GM19025 (cell line): ENCODE measurements at regions not wholly inside any gene's neighbourhood (a gene's known extent, or its start where the extent isn't known, plus 50 kb on each side); places are given as distances from the start of the nearest gene placed in this dataset.

ENCODE experiments used
- ATAC-seq: cut with Tn5 transposase; IDR thresholded peaks from one replicate; pipeline ENCODE4 v1.9.1; 2021; ENCODE audit warnings: mild to moderate bottlenecking, low read depth, moderate library complexity; ENCODE audit not compliant: unreplicated experiment

- no peak for ATAC-seq
These were observed 370.4 kb upstream of the CPEB2 start for GRCh38 chr4:14631806-14632440.

DNA sequence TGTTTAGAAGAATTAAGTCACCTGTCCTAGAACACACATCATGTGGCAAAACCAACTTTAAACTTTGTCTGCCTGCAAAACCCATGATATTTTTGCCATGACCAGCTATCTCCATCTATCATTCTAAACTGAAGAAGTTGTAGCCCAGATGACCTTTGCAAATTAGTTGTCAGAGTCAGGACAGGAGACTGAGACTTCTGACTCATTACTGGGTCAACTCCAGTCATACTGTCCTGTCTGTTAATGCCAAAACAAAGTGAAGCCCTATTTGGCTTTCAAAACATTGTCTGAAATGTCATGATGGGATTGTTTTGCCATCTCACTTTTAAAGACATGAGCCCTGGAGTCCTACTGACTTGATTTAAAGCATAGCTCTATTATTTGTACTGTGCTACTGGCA is 365.7 kb upstream of the CPEB2 start:
- ATAC-seq = no peak

DNA sequence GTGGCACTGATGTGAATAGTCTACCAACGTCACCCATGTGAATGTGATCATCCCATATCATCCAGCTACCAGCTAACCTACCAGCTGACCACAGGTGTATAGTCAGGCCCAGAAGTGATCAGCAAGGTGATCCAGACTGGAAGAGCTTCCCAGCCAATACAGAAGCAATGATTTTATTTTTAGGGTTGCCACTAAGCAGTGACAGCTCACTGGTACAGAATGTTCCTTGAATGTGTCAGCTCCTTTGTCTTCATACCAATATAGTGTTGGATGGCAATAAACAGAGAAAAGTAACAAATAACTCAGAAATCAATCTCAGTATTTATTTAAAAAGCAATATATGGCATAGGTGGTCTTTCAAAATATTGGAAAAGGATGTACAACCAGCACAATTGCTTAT is 361.8 kb upstream of the CPEB2 start:
- ATAC-seq = no peak

- no peak for ATAC-seq
These were observed 360.4 kb upstream of the CPEB2 start for GRCh38 chr4:14641871-14642270.

DNA sequence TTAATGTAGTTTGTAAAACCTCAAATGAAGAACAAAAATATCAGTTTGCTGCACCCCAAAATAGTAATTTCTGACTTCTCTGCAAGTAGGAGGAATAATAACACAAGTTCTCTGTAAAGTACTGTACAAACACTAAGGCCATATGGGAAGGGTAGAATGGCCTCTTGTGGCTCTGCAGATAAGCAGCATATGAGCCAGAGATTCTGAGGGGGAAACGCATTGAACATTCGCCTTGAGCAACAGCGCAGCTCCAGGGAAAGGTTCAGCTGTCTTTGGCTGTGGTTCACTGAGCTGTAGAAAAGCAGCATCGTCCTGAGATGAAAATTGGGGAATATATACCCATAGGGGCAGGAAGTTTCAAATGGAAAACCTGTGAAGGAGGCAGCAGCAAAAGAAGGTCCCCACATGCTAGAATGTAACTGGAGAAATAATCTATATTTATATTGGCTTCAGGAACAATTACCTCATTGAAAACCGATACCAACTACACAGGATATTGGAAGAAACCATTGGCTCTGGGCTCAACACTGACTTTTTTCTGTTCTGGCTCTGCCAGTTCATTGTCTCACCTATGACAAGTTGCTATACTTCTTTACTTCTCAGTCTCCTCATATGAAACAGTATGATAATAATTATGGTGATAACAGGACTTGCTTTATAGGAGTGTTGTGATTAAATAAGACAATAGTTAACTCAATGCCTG is 357.6 kb upstream of the CPEB2 start:
- no peak for ATAC-seq

DNA sequence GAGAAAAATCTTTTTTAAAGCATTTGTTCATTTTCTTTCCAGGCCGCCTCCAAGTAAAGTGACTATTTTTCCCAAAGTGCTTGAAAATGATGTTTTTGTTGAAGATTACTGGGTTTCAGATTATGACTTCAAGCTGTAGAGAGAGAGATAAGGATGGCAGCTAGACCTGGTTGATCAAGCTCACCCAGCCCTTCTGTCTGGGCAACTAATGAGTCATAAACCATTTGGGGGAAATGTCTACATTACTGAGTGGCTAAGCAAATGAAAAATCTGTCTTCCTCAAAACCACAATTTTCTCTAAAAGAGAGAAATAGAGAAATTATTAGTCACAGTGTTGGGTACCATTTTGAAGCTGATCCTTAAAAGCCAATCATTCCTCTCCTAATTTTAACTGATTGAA is 355.4 kb upstream of the CPEB2 start:
- ATAC-seq = no peak

DNA sequence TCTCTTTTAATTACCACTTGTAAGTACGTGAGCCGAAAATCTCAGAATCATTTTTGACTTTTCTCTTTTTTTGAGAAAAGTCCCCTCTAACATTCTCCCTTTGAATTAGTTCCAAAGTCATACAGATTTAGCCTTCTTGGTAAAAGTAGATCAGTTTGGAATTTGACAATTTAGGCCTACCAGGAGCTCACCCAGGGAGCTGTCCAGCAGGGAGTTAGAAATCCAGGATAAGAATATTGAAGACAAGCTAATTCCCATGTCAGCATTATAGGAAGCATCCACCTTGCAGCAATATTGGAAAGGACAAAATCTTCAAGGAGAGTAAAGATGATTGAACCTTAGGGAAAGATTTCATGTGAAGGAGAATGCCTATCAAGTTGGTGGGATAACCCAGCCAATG is 352.2 kb upstream of the CPEB2 start:
- no peak for ATAC-seq

- ATAC-seq = no peak
These were observed 349.8 kb upstream of the CPEB2 start for GRCh38 chr4:14652522-14652921.

DNA sequence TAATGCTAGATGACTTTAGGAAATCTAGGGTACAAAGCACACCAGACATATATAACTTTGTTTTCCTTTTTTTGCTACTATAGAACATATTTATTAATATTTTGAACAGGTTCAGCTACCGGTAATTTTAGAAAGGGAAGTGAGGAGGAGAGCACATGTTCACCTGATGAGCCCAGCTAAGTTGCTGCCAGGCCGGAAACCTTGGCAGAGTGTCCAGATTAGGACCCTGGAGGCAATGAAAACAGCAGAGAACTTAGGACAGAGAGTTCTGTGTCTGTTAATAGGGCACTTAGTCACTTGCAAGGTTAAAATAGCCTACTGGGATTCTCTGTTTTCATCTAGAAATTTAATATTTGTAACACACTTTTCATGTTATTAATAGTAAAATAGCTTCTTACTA is 348.9 kb upstream of the CPEB2 start:
- ATAC-seq = no peak

DNA sequence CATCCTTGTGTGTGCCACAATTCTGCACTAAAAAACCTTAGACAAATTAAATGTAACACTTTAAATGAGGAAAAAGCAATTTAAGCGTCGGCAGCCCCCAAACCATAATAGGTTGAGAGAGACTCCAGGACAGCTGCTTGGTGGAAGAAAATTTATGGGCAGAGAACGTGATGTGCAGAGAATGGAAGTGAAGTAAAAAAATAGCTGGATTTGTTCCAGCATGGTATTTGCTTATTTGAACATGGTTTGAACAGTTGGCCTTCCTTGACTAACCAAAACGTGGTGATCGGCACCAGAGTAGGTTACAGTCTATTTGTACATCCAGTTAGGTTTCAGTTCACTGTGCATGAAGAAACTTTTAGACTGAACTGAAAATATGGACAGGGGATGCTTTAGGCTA is 343.0 kb upstream of the CPEB2 start:
- ATAC-seq = no peak

- no peak for ATAC-seq
These were observed 334.6 kb upstream of the CPEB2 start for GRCh38 chr4:14667624-14668151.

GRCh38 chr4:14668296-14668695 is 334.0 kb upstream of the CPEB2 start:
- ATAC-seq = no peak

GRCh38 chr4:14669371-14669770 is 332.9 kb upstream of the CPEB2 start:
- ATAC-seq = no peak

DNA sequence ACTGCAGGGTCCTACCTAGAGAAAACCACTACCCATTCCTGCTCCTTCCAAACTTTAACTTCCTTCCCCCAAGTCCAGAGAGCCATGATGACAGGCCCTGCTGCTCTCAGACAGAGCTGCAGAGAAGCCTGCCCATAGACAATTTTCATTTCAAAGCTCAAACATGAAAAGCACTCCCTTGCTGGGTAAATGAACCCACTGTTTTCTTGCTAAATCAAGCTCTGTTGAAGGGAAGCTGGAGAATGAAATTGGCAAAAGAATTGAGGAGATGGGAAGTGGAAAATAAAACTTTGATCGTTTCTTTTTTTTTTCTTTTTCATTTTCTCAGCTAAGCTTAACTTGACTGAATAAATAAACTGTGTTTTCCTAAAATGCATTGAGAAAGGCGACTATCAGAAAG is 331.1 kb upstream of the CPEB2 start:
- no peak for ATAC-seq

GRCh38 chr4:14675279-14675985 is 326.8 kb upstream of the CPEB2 start:
- no peak for ATAC-seq

DNA sequence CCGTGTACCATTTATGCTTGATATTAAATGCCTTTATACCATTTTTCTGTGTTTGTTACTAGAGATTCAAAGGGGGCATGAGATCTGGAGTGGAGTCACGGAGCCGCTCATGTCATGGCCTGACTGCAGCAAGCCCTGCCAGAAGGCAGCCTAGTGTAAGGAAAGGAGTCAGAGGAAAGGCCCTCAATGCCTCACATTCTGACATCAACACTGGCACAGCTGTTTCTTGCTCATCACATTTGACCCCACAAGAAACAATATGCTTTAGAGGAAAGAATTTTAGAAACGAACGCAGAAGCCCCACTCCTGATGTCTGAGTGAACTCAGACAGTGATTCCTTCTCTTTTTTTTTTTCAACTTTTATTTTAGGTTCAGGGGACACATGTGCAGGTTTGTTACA is 322.4 kb upstream of the CPEB2 start:
- ATAC-seq = no peak

GRCh38 chr4:14681330-14681729 is 321.0 kb upstream of the CPEB2 start:
- no peak for ATAC-seq

GRCh38 chr4:14693728-14694127 is 308.6 kb upstream of the CPEB2 start:
- ATAC-seq = no peak

DNA sequence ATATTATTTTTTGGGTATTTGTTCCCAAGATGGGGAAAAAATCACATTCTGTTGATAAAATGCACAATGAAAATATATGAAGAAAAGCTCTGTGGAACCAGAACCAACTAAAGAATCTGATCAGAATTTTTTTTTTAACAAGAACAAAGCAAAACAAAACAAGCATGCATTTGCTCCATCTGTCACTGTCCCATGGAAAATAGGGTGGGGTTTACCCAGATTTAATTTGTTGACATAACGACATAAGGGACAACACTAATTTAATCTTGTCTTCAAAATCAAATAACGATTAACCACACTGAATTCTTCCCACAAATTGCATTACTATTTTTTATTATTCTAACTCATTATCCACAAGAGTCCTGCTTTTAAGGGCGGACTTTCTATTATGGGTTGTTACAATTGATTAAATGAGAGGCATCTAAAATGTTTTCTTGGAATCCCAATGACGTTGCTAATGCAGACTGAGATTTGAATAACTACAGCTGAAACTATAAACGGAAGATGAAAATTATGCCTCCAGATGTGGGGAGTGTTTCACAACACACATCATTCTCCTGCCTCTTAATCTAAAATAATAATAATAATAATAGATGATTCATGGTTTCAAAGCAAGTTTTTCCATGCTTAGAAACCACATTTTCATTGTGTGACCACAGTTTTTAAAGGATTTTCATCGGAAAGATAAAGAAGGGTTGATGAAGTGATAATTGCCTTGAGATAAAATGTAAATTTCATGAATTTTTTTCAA is 307.0 kb upstream of the CPEB2 start:
- ATAC-seq = no peak

- no peak for ATAC-seq
These were observed 302.2 kb upstream of the CPEB2 start for GRCh38 chr4:14700083-14700482.

GRCh38 chr4:14700544-14700943 is 301.7 kb upstream of the CPEB2 start:
- no peak for ATAC-seq
